ENCODE measurements at regions not wholly inside any gene's neighbourhood (a gene's known extent, or its start where the extent isn't known, plus 50 kb on each side); places are given as distances from the start of the nearest gene placed in this dataset.

- TF ChIP-seq CTCF (conservative IDR thresholded peaks at IDR 0.05; ENCODE audit: low read depth, low read length) = no peak
- no peak overlapping the region for H3K4me3 ChIP-seq (ENCODE audit: low read depth, low read length)
- DNase-seq (ENCODE audit: low read depth) = no peak
Measured at GRCh38 chr5:159430361-159431012, 100.2 kb upstream of the IL12B start.

GRCh38 chr5:159435855-159436254 lies 105.6 kb upstream of the IL12B start:
- H3K4me3 ChIP-seq (ENCODE audit: low read depth, low read length) = no peak overlapping the region
- no peak for TF ChIP-seq CTCF (conservative IDR thresholded peaks at IDR 0.05; ENCODE audit: low read depth, low read length)

GRCh38 chr5:159438092-159438491 lies 107.8 kb upstream of the IL12B start:
- no peak for TF ChIP-seq CTCF (conservative IDR thresholded peaks at IDR 0.05; ENCODE audit: low read depth, low read length)
- DNase-seq (ENCODE audit: low read depth) = no peak
- H3K4me3 ChIP-seq (ENCODE audit: low read depth, low read length) = no peak overlapping the region

More at GRCh38 chr5:159435855-159436254, 105.6 kb upstream of the IL12B start:
- DNase-seq (ENCODE audit: low read depth) = no peak

- DNase-seq (ENCODE audit: low read depth) = no peak
- no peak for TF ChIP-seq CTCF (conservative IDR thresholded peaks at IDR 0.05; ENCODE audit: low read depth, low read length)
- H3K4me3 ChIP-seq (ENCODE audit: low read depth, low read length) = no peak overlapping the region
Measured at GRCh38 chr5:159439002-159439401, 108.7 kb upstream of the IL12B start.

- H3K4me3 ChIP-seq (ENCODE audit: low read depth, low read length) = no peak overlapping the region
- TF ChIP-seq CTCF (conservative IDR thresholded peaks at IDR 0.05; ENCODE audit: low read depth, low read length) = no peak
- DNase-seq (ENCODE audit: low read depth) = no peak
Measured at GRCh38 chr5:159440235-159440634, 109.9 kb upstream of the IL12B start.

GRCh38 chr5:159440968-159441367 lies 110.7 kb upstream of the IL12B start:
- no peak for DNase-seq (ENCODE audit: low read depth)
- no peak for TF ChIP-seq CTCF (conservative IDR thresholded peaks at IDR 0.05; ENCODE audit: low read depth, low read length)
- no peak overlapping the region for H3K4me3 ChIP-seq (ENCODE audit: low read depth, low read length)

- TF ChIP-seq CTCF (conservative IDR thresholded peaks at IDR 0.05; ENCODE audit: low read depth, low read length) = peak; percentile 49
- no peak for DNase-seq (ENCODE audit: low read depth)
- no peak overlapping the region for H3K4me3 ChIP-seq (ENCODE audit: low read depth, low read length)
Measured at GRCh38 chr5:159441441-159441840, 111.2 kb upstream of the IL12B start.
